Bronchial epithelial cell (primary cell): ENCODE measurements at regions not wholly inside any gene's neighbourhood (a gene's known extent, or its start where the extent isn't known, plus 50 kb on each side); places are given as distances from the start of the nearest gene placed in this dataset.

ENCODE experiments used
- DNase-seq: peaks from one replicate; pipeline ENCODE4 v3.0.0-alpha.2; 2010; ENCODE audit warnings: low read depth
- FAIRE-seq: peaks from 2 replicates; lab custom pipeline; 2011; peaks lifted over from hg19 to GRCh38; lab: Jason Lieb, UNC
- H3K27me3 ChIP-seq: 2 replicates; pipeline ENCODE4 v1.5.1; 2011; ENCODE audit warnings: low read length; ENCODE audit not compliant: control insufficient read depth, insufficient read depth
- H3K36me3 ChIP-seq: 2 replicates; pipeline ENCODE4 v1.5.1; 2011; ENCODE audit warnings: low read length; ENCODE audit not compliant: control insufficient read depth, insufficient read depth
- H3K4me3 ChIP-seq: 2 replicates; pipeline ENCODE4 v1.5.1; 2011; ENCODE audit warnings: mild to moderate bottlenecking, low read depth, low read length, control low read depth
- TF ChIP-seq, protein P1 (sequence below): IDR thresholded peaks from 2 replicates; pipeline ENCODE4 v1.5.1; 2011; ENCODE audit warnings: mild to moderate bottlenecking, moderate library complexity, low read length, control low read depth, inconsistent platforms; ENCODE audit not compliant: insufficient read depth, severe bottlenecking

DNA sequence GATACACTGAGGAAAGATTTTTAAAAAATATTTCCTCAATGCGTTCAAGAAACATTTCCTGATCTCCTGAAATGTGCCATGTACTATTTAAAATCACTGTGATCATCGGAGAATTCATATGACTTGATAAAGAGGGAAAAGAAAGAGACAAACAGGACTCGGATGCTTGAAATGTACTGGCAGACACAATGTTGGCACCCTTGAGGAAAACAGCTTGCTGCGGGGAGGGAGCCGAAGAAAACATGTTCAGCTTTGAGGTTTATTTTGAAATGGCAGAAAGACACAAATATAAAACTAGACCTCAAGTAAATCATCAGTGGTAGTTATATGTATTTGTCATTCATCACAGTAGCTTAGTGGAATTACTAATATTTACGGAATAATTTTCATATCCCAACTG is 100.9 kb upstream of the BRINP3 start:
- no peaks in the 10 kb centered on the region for H3K27me3 ChIP-seq
- no peaks in the 10 kb centered on the region for H3K36me3 ChIP-seq
- no peak for FAIRE-seq
- TF ChIP-seq, protein P1, sequence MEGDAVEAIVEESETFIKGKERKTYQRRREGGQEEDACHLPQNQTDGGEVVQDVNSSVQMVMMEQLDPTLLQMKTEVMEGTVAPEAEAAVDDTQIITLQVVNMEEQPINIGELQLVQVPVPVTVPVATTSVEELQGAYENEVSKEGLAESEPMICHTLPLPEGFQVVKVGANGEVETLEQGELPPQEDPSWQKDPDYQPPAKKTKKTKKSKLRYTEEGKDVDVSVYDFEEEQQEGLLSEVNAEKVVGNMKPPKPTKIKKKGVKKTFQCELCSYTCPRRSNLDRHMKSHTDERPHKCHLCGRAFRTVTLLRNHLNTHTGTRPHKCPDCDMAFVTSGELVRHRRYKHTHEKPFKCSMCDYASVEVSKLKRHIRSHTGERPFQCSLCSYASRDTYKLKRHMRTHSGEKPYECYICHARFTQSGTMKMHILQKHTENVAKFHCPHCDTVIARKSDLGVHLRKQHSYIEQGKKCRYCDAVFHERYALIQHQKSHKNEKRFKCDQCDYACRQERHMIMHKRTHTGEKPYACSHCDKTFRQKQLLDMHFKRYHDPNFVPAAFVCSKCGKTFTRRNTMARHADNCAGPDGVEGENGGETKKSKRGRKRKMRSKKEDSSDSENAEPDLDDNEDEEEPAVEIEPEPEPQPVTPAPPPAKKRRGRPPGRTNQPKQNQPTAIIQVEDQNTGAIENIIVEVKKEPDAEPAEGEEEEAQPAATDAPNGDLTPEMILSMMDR = no peak
- DNase-seq = no peak
- no peak overlapping the region for H3K4me3 ChIP-seq

DNA sequence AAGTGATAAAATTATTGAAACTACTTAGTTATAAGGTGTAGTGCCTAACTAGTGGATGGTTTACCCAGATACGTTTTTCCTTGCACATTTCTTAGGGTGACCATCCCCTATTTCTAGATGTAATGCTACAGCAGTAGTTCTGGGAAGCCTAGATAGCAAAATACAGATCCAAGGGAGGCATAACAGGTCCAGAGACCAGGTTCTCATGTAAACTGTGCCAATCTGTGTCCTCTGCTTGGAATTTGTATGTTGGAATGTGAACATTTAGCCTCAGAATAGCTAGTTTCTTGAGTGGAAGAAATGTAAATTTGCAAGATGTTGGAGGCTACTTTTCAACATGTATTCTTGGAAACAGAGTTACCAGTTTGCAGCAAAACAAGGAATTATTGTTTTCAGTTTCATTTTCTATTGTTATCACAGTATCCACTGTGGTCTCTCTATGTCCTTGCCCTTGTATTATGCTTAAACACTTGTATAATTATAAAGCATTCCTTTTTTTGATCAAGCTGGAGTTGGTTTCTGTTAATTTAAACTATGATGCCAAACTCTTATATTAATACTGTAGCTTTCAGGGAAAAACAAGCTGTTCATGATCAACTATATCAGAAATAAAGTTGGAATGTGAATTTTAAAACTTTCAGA is 102.0 kb upstream of the BRINP3 start:
- H3K36me3 ChIP-seq = no peaks in the 10 kb centered on the region
- DNase-seq = no peak
- no peak overlapping the region for H3K4me3 ChIP-seq
- no peak for FAIRE-seq
- H3K27me3 ChIP-seq = no peaks in the 10 kb centered on the region
- TF ChIP-seq, protein P1 = no peak

DNA sequence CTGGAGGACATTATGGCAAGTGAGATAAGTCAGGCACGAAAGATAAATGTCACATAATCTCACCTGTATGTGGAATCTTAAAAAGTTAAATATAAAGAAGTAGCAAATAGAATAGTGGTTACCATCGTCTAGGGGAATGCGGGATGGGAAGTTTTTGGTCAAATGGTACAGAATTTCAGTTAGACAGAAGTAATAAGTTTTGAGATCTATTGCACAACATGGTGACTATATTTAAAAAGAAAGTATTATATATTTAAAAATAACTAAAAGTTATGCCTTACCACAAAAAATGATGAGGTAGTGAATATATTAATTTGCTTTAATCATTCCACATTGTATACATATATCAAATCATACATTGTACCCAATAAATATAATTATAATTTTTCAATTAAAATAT is 106.2 kb upstream of the BRINP3 start:
- Histone ChIP-seq H3K4me3 (no peak overlapping the region), H3K27me3 (no peaks in the 10 kb centered on the region), H3K36me3 (no peaks in the 10 kb centered on the region)
- FAIRE-seq (no peak), DNase-seq (no peak)
- TF ChIP-seq, protein P1 = no peak

DNA sequence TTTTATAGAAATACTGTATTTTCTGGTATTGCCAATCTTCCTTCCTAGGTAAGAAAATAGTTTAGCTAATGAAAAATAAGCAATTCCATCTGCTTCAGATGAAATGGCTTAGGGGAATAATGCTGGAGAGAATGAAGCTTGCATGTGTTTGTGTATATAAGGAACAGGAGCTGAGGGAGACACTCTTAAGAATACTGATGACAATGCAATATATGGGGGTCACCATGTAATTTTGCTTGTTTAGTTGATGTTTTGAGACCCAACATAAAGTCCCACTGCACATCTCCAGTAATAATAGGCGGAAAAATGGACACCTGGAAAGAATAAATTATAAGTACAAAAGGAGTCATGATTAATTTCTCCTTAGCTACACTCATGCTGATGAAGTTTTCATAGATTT is 110.8 kb upstream of the BRINP3 start:
- H3K27me3 ChIP-seq = no peaks in the 10 kb centered on the region
- FAIRE-seq (no peak), DNase-seq (no peak)
- no peak overlapping the region for H3K4me3 ChIP-seq
- no peaks in the 10 kb centered on the region for H3K36me3 ChIP-seq
- TF ChIP-seq, protein P1 = no peak

DNA sequence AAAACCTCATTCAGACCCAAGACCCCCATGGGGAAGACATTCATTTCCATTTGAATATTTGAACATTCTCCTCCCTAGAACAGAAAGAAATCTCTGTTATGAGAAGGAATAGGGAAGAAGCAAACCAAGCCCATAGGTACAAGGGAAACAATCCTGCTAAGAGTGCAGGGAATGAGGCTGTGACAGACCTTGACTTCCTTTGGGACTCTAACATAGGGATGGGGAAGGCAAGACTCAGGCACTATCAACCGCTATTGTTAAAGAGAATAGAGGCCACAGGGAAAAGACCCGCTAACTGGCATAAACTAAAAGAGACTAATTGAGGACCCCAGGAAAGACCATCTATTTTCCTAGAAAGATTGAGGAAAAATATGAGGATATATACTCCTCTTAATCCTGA is 117.8 kb upstream of the BRINP3 start:
- DNase-seq = no peak
- Histone ChIP-seq H3K36me3 (no peaks in the 10 kb centered on the region), H3K27me3 (no peaks in the 10 kb centered on the region), H3K4me3 (no peak overlapping the region)
- FAIRE-seq = no peak
- TF ChIP-seq, protein P1 = no peak

DNA sequence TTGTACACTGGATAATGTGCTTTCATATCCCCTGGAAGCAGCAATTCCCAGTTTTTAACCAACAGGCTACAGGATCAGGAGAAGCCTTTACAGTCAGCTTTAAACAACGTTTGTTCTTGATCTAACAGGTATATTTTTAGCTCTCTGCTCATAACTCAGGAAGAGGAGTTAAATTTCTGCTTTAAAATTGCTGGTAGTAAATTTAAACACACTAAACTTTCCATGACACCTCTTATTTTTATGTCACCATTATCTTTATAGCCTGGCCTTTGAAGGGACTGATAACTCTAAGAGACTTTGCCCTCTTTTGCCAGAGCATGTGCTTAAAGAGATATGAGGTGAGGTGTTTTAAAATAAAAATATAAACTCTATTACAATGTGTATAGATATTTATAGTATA is 119.6 kb upstream of the BRINP3 start:
- no peaks in the 10 kb centered on the region for H3K36me3 ChIP-seq
- H3K27me3 ChIP-seq = no peaks in the 10 kb centered on the region
- no peak overlapping the region for H3K4me3 ChIP-seq
- TF ChIP-seq, protein P1 = no peak
- DNase-seq = no peak
- FAIRE-seq = no peak
